ENCODE measurements at regions not wholly inside any gene's neighbourhood (a gene's known extent, or its start where the extent isn't known, plus 50 kb on each side); places are given as distances from the start of the nearest gene placed in this dataset.

DNA sequence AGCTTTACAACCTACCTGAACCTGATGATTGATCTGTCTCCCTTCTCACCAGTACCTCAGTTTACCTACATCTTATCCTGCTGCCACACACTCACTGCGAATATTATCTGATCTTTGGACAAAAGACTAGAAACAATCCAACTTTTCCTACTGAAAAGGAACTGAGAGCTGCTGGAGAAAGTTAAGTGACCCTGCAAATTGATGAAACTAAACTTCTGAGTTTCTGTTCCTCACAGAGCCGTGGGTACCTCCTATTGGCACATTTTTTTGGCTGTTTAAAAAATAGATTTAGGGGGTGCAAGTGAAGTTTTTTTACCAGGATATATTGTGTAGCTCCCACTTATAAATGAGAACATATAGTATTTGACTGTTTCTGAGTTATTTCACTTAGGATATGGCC lies 66.0 kb upstream of the STARD3NL start:
- TF ChIP-seq POLR2A (IDR thresholded peaks at IDR 0.05; ENCODE audit: low read depth) (no peak), POLR2AphosphoS5 (IDR thresholded peaks at IDR 0.05) (no peak)
- Histone ChIP-seq H3K9me3 (no peaks in the 10 kb centered on the region), H3K4me3 (no peak overlapping the region), H3K4me1 (no peaks in the 10 kb centered on the region), H3K36me3 (no peaks in the 10 kb centered on the region), H3K27ac (replicated peaks in 1 of 4) (no peak overlapping the region), H3K27me3 (no peaks in the 10 kb centered on the region)
- intact Hi-C loops (cut with DNase I), result no loop called here
- DNase-seq (ENCODE audit: extremely low spot score), result no peak
- 89% methylated on average over 2 of the region's 2 CpGs for WGBS

DNA sequence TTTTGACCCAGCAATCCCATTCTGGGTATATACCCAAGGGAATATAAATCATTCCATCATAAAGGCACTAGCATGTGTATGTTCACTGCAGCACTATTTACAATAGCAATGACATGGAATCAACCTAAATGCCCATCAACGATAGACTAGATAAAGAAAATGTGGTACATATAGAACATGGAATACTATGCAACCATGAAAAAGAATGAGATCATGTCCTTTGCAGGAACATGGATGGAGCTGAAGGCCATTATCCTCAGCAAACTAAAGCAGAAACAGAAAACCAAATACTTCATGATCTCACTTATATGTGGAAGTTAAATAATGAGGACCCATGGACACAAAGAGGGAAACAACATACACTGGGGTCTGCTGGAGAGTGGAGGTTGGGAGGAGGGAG lies 58.0 kb upstream of the STARD3NL start:
- H3K27ac ChIP-seq (replicated peaks in 1 of 4), result no peak overlapping the region
- intact Hi-C loops (cut with DNase I), result no loop called here
- TF ChIP-seq, protein P1, sequence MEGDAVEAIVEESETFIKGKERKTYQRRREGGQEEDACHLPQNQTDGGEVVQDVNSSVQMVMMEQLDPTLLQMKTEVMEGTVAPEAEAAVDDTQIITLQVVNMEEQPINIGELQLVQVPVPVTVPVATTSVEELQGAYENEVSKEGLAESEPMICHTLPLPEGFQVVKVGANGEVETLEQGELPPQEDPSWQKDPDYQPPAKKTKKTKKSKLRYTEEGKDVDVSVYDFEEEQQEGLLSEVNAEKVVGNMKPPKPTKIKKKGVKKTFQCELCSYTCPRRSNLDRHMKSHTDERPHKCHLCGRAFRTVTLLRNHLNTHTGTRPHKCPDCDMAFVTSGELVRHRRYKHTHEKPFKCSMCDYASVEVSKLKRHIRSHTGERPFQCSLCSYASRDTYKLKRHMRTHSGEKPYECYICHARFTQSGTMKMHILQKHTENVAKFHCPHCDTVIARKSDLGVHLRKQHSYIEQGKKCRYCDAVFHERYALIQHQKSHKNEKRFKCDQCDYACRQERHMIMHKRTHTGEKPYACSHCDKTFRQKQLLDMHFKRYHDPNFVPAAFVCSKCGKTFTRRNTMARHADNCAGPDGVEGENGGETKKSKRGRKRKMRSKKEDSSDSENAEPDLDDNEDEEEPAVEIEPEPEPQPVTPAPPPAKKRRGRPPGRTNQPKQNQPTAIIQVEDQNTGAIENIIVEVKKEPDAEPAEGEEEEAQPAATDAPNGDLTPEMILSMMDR (IDR thresholded peaks at IDR 0.05), result no peak
- TF ChIP-seq POLR2AphosphoS5 (IDR thresholded peaks at IDR 0.05), result no peak
- no peak for TF ChIP-seq EP300 (IDR thresholded peaks at IDR 0.05)
- TF ChIP-seq POLR2A (IDR thresholded peaks at IDR 0.05; ENCODE audit: low read depth), result no peak
- H3K9me3 ChIP-seq, result no peaks in the 10 kb centered on the region
- 80% methylated on average over 1 of the region's 1 CpG for WGBS
- no peak overlapping the region for H3K4me3 ChIP-seq
- no peak for DNase-seq (ENCODE audit: extremely low spot score)
- H3K4me1 ChIP-seq, result no peaks in the 10 kb centered on the region
- H3K27me3 ChIP-seq, result no peaks in the 10 kb centered on the region
- H3K36me3 ChIP-seq, result no peaks in the 10 kb centered on the region

DNA sequence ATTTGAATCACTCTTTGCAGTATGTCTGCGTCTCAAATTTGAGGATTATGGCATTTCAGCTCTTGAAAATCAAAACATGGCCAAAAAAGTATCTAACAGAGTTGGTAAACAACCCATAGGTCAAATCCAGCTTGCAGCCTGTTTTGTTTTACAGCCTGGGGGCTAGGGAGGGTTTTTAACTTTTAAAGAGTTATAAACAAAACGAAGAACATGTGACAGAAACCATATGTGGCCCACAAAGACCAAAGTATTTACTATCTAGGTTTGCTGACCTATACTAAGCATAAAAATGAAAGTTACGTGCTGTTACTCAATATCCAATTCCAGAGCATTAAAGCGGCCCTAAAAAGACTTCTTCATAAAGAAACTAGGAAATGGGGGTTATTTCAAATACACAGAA lies 55.5 kb upstream of the STARD3NL start:
- WGBS, result 77% methylated on average over 4 of the region's 4 CpGs
- Histone ChIP-seq H3K4me3 (no peak overlapping the region), H3K36me3 (no peaks in the 10 kb centered on the region), H3K27ac (replicated peaks in 1 of 4) (no peak overlapping the region), H3K9me3 (no peaks in the 10 kb centered on the region), H3K27me3 (no peaks in the 10 kb centered on the region), H3K4me1 (no peaks in the 10 kb centered on the region)
- intact Hi-C loops (cut with DNase I), result no loop called here
- no peak for DNase-seq (ENCODE audit: extremely low spot score)
- TF ChIP-seq POLR2A (IDR thresholded peaks at IDR 0.05; ENCODE audit: low read depth) (no peak), POLR2AphosphoS5 (IDR thresholded peaks at IDR 0.05) (no peak), EP300 (IDR thresholded peaks at IDR 0.05) (no peak)
- TF ChIP-seq, protein P1 (IDR thresholded peaks at IDR 0.05), result no peak

DNA sequence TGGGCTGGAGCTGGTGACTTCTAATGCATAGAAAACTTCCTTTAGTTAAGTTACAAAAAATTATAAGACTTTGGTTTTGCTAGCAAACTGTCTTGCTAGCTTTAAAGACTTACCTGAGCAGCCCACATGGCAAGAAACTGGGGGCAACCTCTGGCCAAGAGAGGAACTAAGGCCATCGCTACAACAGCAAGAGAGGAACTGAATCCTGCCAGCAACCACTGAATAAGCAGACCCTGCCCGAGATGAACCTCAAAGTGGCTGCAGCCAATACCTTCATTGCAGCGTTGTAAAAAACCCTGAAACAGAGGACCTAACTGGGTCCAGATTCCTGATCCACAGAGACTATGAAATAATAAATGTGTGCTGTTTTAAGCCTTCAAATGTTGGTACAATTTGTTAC lies 54.6 kb upstream of the STARD3NL start:
- H3K4me1 ChIP-seq, result no peaks in the 10 kb centered on the region
- no peaks in the 10 kb centered on the region for H3K36me3 ChIP-seq
- no peak overlapping the region for H3K27ac ChIP-seq (replicated peaks in 1 of 4)
- intact Hi-C loops (cut with DNase I), result no loop called here
- no peaks in the 10 kb centered on the region for H3K27me3 ChIP-seq
- TF ChIP-seq POLR2AphosphoS5 (IDR thresholded peaks at IDR 0.05) (no peak), EP300 (IDR thresholded peaks at IDR 0.05) (no peak), POLR2A (IDR thresholded peaks at IDR 0.05; ENCODE audit: low read depth) (no peak)
- TF ChIP-seq, protein P1 (IDR thresholded peaks at IDR 0.05), result no peak
- DNase-seq (ENCODE audit: extremely low spot score), result no peak
- WGBS, result 74% methylated on average over 3 of the region's 3 CpGs
- H3K4me3 ChIP-seq, result no peak overlapping the region
- no peaks in the 10 kb centered on the region for H3K9me3 ChIP-seq

DNA sequence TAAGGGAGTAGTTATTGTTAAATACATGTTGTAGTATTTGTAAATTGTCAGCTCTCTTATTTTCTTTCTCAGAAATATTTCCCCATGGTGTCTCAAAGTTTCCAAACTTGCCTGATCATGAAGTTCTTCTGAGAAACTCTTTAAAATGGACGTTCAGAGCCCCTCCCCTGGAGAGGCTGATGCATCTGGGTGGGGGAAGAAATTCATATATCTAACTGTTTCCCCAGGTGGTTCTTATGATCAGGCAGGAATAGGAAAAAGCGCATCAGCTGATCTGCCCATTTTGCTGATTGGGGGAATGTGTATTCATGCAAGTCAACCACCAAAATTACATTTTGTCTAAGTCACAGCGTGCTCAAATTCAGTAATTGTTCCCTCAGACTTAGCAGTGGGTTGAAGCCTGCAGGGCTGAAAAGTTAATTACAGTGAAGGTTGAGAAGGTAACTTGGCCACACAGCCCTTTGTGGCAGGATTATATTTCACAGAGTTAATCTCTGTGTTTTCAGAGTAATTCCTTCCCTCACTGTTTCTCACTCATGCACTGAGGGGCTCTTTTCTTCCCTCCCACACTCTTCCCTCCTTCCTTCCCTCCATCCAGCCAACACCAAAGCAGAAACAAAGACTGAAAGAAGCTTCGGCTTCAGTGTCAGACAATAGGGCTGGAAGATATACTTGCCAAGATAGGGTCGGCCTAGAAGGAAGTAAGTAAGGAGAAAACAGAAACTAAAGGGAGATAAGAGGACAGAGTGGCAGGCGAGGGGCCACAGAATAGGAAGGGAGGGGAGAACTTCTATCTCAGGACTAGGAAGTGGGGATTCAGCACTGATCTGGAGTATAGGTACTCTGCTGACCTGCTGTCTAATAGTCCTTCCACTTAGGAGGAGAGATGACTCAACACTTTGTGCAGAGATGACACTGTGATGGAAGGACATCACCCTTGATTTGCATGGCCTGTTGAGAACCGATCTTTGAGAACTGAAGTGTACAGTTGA lies 50.5 kb upstream of the STARD3NL start:
- no peak for TF ChIP-seq POLR2AphosphoS5 (IDR thresholded peaks at IDR 0.05)
- TF ChIP-seq POLR2A (IDR thresholded peaks at IDR 0.05; ENCODE audit: low read depth), result no peak
- TF ChIP-seq EP300 (IDR thresholded peaks at IDR 0.05), result no peak
- TF ChIP-seq, protein P1 (IDR thresholded peaks at IDR 0.05), result no peak
- WGBS, result 74% methylated on average over 7 of the region's 7 CpGs
- Histone ChIP-seq H3K27me3 (no peaks in the 10 kb centered on the region), H3K36me3 (no peaks in the 10 kb centered on the region), H3K4me3 (no peak overlapping the region), H3K9me3 (no peaks in the 10 kb centered on the region), H3K4me1 (no peaks in the 10 kb centered on the region), H3K27ac (replicated peaks in 1 of 4) (no peak overlapping the region)
- intact Hi-C loops (cut with DNase I), result no loop called here
- DNase-seq (ENCODE audit: extremely low spot score), result no peak

Data from esophagus muscularis mucosa (tissue), 4 donors.